GM21825 (cell line): ENCODE measurements at regions not wholly inside any gene's neighbourhood (a gene's known extent, or its start where the extent isn't known, plus 50 kb on each side); places are given as distances from the start of the nearest gene placed in this dataset.

Experiments used
- ATAC-seq: cut with Tn5 transposase; IDR thresholded peaks from one replicate; pipeline ENCODE4 v1.9.1; 2021; ENCODE audit warnings: mild to moderate bottlenecking, moderate library complexity; ENCODE audit not compliant: unreplicated experiment

- no peak for ATAC-seq
These were observed 438.3 kb downstream of the SLC16A7 start for GRCh38 chr12:60034147-60034546.

- ATAC-seq = no peak
These were observed 440.0 kb downstream of the SLC16A7 start for GRCh38 chr12:60035835-60036234.

- no peak for ATAC-seq
These were observed 447.0 kb downstream of the SLC16A7 start for GRCh38 chr12:60042835-60043234.

- ATAC-seq = no peak
These were observed 447.4 kb downstream of the SLC16A7 start for GRCh38 chr12:60043236-60043635.

- no peak for ATAC-seq
These were observed 456.7 kb downstream of the SLC16A7 start for GRCh38 chr12:60052483-60052882.

GRCh38 chr12:60059180-60059579 lies 463.4 kb downstream of the SLC16A7 start:
- ATAC-seq = no peak

- ATAC-seq = no peak
These were observed 470.8 kb downstream of the SLC16A7 start for GRCh38 chr12:60066655-60067054.

GRCh38 chr12:60070552-60070951 lies 474.7 kb downstream of the SLC16A7 start:
- no peak for ATAC-seq

GRCh38 chr12:60071759-60072191 lies 475.9 kb downstream of the SLC16A7 start:
- no peak for ATAC-seq

GRCh38 chr12:60072911-60073310 lies 477.1 kb downstream of the SLC16A7 start:
- ATAC-seq = no peak

- ATAC-seq = no peak
These were observed 479.3 kb downstream of the SLC16A7 start for GRCh38 chr12:60075091-60075490.

- ATAC-seq = no peak
These were observed 482.2 kb downstream of the SLC16A7 start for GRCh38 chr12:60078026-60078425.

- ATAC-seq = no peak
These were observed 497.6 kb downstream of the SLC16A7 start for GRCh38 chr12:60093428-60093827.

GRCh38 chr12:60094436-60094835 lies 498.6 kb downstream of the SLC16A7 start:
- ATAC-seq = no peak

GRCh38 chr12:60096727-60097126 lies 500.9 kb downstream of the SLC16A7 start:
- ATAC-seq = no peak

GRCh38 chr12:60100160-60100559 lies 504.3 kb downstream of the SLC16A7 start:
- no peak for ATAC-seq

GRCh38 chr12:60100852-60101251 lies 505.0 kb downstream of the SLC16A7 start:
- no peak for ATAC-seq

GRCh38 chr12:60101715-60102114 lies 505.9 kb downstream of the SLC16A7 start:
- ATAC-seq = no peak

- ATAC-seq = no peak
These were observed 510.4 kb downstream of the SLC16A7 start for GRCh38 chr12:60106214-60106613.

GRCh38 chr12:60107992-60108391 lies 512.2 kb downstream of the SLC16A7 start:
- no peak for ATAC-seq

GRCh38 chr12:60112063-60112462 lies 516.2 kb downstream of the SLC16A7 start:
- ATAC-seq = no peak

- no peak for ATAC-seq
These were observed 516.9 kb downstream of the SLC16A7 start for GRCh38 chr12:60112763-60113162.

- no peak for ATAC-seq
These were observed 518.3 kb downstream of the SLC16A7 start for GRCh38 chr12:60114169-60114568.

GRCh38 chr12:60119327-60119726 lies 523.5 kb downstream of the SLC16A7 start:
- ATAC-seq = no peak
